ENCODE measurements at regions not wholly inside any gene's neighbourhood (a gene's known extent, or its start where the extent isn't known, plus 50 kb on each side); places are given as distances from the start of the nearest gene placed in this dataset.

GRCh38 chr9:80235752-80236151 lies 664.0 kb downstream of the TLE4 start:
- TF ChIP-seq POLR2A (IDR thresholded peaks at IDR 0.05) = no peak
- TF ChIP-seq, protein P1, sequence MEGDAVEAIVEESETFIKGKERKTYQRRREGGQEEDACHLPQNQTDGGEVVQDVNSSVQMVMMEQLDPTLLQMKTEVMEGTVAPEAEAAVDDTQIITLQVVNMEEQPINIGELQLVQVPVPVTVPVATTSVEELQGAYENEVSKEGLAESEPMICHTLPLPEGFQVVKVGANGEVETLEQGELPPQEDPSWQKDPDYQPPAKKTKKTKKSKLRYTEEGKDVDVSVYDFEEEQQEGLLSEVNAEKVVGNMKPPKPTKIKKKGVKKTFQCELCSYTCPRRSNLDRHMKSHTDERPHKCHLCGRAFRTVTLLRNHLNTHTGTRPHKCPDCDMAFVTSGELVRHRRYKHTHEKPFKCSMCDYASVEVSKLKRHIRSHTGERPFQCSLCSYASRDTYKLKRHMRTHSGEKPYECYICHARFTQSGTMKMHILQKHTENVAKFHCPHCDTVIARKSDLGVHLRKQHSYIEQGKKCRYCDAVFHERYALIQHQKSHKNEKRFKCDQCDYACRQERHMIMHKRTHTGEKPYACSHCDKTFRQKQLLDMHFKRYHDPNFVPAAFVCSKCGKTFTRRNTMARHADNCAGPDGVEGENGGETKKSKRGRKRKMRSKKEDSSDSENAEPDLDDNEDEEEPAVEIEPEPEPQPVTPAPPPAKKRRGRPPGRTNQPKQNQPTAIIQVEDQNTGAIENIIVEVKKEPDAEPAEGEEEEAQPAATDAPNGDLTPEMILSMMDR (IDR thresholded peaks at IDR 0.05) = no peak
